T47D (cell line): ENCODE measurements at regions not wholly inside any gene's neighbourhood (a gene's known extent, or its start where the extent isn't known, plus 50 kb on each side); places are given as distances from the start of the nearest gene placed in this dataset.

ENCODE experiments used
- DNase-seq, 2 experiments: peaks; one replicate each; pipeline versions ENCODE4 v3.0.0 to v3.0.0-alpha.2; 2011 to 2012; ENCODE audit warnings: low read depth in 1 of 2, low spot score in 1 of 2
- JUND ChIP-seq: IDR thresholded peaks from 2 replicates; pipeline ENCODE4 v1.6.1; 2012; ENCODE audit warnings: low read depth
- in situ Hi-C: cut with HindIII; loops from 2 replicates; pipeline ENCODE4 v1.10.0; 2016; ENCODE audit warnings: low sequenced_read_pairs, low pct_unique_long_range_greater_than_20kb

GRCh38 chr2:41965173-41965908 lies 82.5 kb upstream of the PKDCC start:
- in situ Hi-C loops = no loop called here
- no peak for TF ChIP-seq JUND
- DNase-seq = no peak

DNA sequence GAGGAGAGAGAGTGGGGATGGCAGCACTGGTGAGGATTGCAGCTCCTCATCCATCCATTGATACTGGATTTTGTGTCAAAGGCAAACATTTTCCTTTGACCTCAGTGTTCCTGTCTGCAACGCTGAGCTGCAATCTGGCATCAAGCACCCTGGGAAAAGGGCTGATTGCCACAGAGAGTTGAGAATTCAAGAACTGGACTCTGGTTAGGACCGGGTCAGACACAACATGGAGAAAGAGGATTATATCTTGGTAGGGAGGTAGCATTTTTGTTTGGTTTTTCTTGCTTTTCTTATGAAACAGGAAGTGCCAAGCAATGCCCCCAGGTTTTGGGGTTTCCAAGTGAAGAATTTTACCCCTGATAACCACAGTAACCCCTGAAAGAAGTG lies 81.9 kb upstream of the PKDCC start:
- no peak for TF ChIP-seq JUND
- no peak for DNase-seq
- in situ Hi-C loops = no loop called here

GRCh38 chr2:41966431-41966893 lies 81.4 kb upstream of the PKDCC start:
- peak in 1 of 2 experiments; percentile 39 for DNase-seq
- in situ Hi-C loops = no loop called here
- no peak for TF ChIP-seq JUND

GRCh38 chr2:41966920-41967319 lies 80.9 kb upstream of the PKDCC start:
- DNase-seq = no peak
- no peak for TF ChIP-seq JUND
- in situ Hi-C loops = no loop called here

DNA sequence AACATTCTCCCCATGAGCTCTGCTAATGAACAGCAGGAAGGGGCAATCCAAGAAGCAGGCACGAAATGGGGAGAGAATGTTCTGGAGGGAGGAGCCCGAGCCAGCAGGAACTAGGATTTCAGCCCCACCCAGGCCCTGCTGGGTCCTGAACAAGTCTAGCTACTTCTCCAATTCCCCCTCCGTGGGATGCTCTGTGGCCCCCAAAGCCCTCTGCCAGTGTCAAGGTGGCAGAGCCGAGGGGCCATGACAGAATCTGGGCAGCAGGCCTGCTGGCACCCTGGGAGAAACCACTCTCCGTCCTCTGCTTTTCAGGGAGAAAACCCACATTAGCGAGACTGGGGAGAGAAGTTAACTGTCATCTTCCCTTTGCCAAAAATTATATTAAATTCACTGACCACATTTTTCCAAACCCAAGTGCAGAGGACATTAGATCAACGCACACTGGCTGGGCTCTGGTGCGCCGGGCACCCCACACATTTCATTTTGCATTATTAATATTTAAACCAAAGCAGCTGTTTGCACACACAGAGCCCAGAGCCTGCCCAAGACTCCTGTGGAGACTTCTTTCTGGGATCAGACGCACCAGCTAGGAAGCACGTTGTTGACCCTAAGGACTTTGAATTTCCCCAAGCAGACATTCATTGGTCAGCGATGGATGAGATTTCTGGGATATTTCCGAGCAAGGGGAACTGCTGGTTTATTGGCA lies 80.2 kb upstream of the PKDCC start:
- no peak for TF ChIP-seq JUND
- in situ Hi-C loops = no loop called here
- DNase-seq = no peak

- no peak for TF ChIP-seq JUND
- DNase-seq = no peak
- in situ Hi-C loops = no loop called here
These were observed 79.6 kb upstream of the PKDCC start for GRCh38 chr2:41968182-41968578.

- in situ Hi-C loops = no loop called here
- DNase-seq = no peak
- TF ChIP-seq JUND = no peak
These were observed 76.7 kb upstream of the PKDCC start for GRCh38 chr2:41970988-41971660.

- no peak for TF ChIP-seq JUND
- no peak for DNase-seq
- in situ Hi-C loops = no loop called here
These were observed 75.6 kb upstream of the PKDCC start for GRCh38 chr2:41972179-41972578.

- no peak for DNase-seq
- in situ Hi-C loops = no loop called here
- no peak for TF ChIP-seq JUND
These were observed 75.0 kb upstream of the PKDCC start for GRCh38 chr2:41972819-41973218.

GRCh38 chr2:41973871-41974270 lies 74.0 kb upstream of the PKDCC start:
- DNase-seq = no peak
- in situ Hi-C loops = no loop called here
- TF ChIP-seq JUND = no peak

GRCh38 chr2:41981417-41981816 lies 66.4 kb upstream of the PKDCC start:
- in situ Hi-C loops = no loop called here
- no peak for DNase-seq
- TF ChIP-seq JUND = no peak

GRCh38 chr2:41985573-41986095 lies 62.2 kb upstream of the PKDCC start:
- DNase-seq = no peak
- in situ Hi-C loops = no loop called here
- TF ChIP-seq JUND = no peak
